K562 (cell line): ENCODE measurements at regions not wholly inside any gene's neighbourhood (a gene's known extent, or its start where the extent isn't known, plus 50 kb on each side); places are given as distances from the start of the nearest gene placed in this dataset.
A peak's percentile ranks its signal among the peaks of the same experiment; 100 is the strongest.

Experiments used
- DACH1 ChIP-seq: fragments of 450-650 bp; IDR thresholded peaks from 2 replicates; pipeline ENCODE4 v1.6.1; 2018; ENCODE audit not compliant: partially characterized antibody
- EHMT2 ChIP-seq: fragments of 450-650 bp; IDR thresholded peaks from 2 replicates; pipeline ENCODE4 v1.6.1; 2018; ENCODE audit warnings: antibody characterized with exemption
- MED1 ChIP-seq: sonication (generic); formaldehyde crosslinking; IDR thresholded peaks from 2 replicates; pipeline ENCODE4 v1.8.1; 2023; ENCODE audit warnings: missing genetic modification reagents, borderline replicate concordance
- MYC ChIP-seq, 2 experiments: fragments of 250-450 bp in 1 of 2; sonication (Bioruptor Pico) in 1 of 2; IDR thresholded peaks; 2 replicates each; pipeline versions ENCODE4 v1.5.1 to v1.6.1; 2012 to 2021; ENCODE audit warnings: low read depth in 2 of 2, borderline replicate concordance in 1 of 2, improper control_type of control experiment in 1 of 2, low read length in 1 of 2, mild to moderate bottlenecking in 1 of 2, moderate library complexity in 1 of 2
- PHTF2 ChIP-seq: fragments of 250-450 bp; sonication (Bioruptor Pico); IDR thresholded peaks from 2 replicates; pipeline ENCODE4 v1.5.0; 2021; ENCODE audit warnings: mild to moderate bottlenecking
- PPARD ChIP-seq: fragments of 250-450 bp; sonication (Bioruptor Pico); IDR thresholded peaks from 2 replicates; pipeline ENCODE4 v1.8.0; 2022; ENCODE audit warnings: inconsistent platforms, mild to moderate bottlenecking, moderate library complexity
- RNF2 ChIP-seq: sonication (generic); IDR thresholded peaks from 2 replicates; pipeline ENCODE4 v1.6.1; 2016
- SREBF1 ChIP-seq: fragments of 150-350 bp; IDR thresholded peaks from 2 replicates; pipeline ENCODE4 v1.6.1; 2014; ENCODE audit warnings: antibody characterized with exemption, low read depth, low read length, borderline replicate concordance
- SRF ChIP-seq, 2 experiments: fragments of 250-450, 450-650 bp in 1 of 2; sonication (Bioruptor Pico) in 1 of 2; sonication (generic) in 1 of 2; formaldehyde crosslinking; IDR thresholded peaks; 2 replicates each; pipeline versions ENCODE4 v1.5.0 to v1.5.1; 2020 to 2022; ENCODE audit warnings: mild to moderate bottlenecking in 1 of 2, missing genetic modification reagents in 1 of 2
- TOE1 ChIP-seq, 2 experiments: fragments of 450-650 bp in 1 of 2; sonication (generic) in 1 of 2; formaldehyde crosslinking in 1 of 2; IDR thresholded peaks; 2 replicates each; pipeline versions ENCODE4 v1.7.1 to v1.8.0; 2016 to 2022; ENCODE audit warnings: borderline replicate concordance in 2 of 2, mild to moderate bottlenecking in 2 of 2, antibody characterized with exemption in 1 of 2, inconsistent platforms in 1 of 2, low read depth in 1 of 2, missing genetic modification reagents in 1 of 2, moderate library complexity in 1 of 2
- USF1 ChIP-seq: sonication (generic); formaldehyde crosslinking; IDR thresholded peaks from 2 replicates; pipeline ENCODE4 v1.9.0; 2022; ENCODE audit warnings: mild to moderate bottlenecking, missing genetic modification reagents
- ZFX ChIP-seq: sonication (generic); formaldehyde crosslinking; IDR thresholded peaks from 2 replicates; pipeline ENCODE4 v1.8.0; 2022; ENCODE audit warnings: mild to moderate bottlenecking, missing genetic modification reagents, moderate library complexity
- ZNF561 ChIP-seq: fragments of 450-650 bp; formaldehyde crosslinking; conservative IDR thresholded peaks from 2 replicates; pipeline ENCODE4 v1.4.0; 2020; ENCODE audit warnings: mild to moderate bottlenecking, moderate library complexity
- TF ChIP-seq, protein P1 (sequence below): IDR thresholded peaks from 2 replicates; pipeline ENCODE4 v1.6.1; 2011; ENCODE audit warnings: borderline replicate concordance, low read depth, mild to moderate bottlenecking, moderate library complexity, low read length; ENCODE audit not compliant: insufficient read depth, poor library complexity, severe bottlenecking
- TF ChIP-seq, protein P2 (sequence below): sonication (generic); formaldehyde crosslinking; IDR thresholded peaks from 2 replicates; pipeline ENCODE4 v1.8.1; 2023; ENCODE audit warnings: mild to moderate bottlenecking, missing genetic modification reagents, moderate library complexity
- TF ChIP-seq, protein P3 (sequence below): fragments of 450-650 bp; formaldehyde crosslinking; IDR thresholded peaks from 2 replicates; pipeline ENCODE4 v1.4.0; 2020; ENCODE audit warnings: mild to moderate bottlenecking, moderate library complexity
- TF ChIP-seq, protein P4 (sequence below): IDR thresholded peaks from 3 replicates; pipeline ENCODE4 v1.6.1; 2011; ENCODE audit warnings: borderline replicate concordance, mild to moderate bottlenecking, moderate library complexity; ENCODE audit not compliant: insufficient read length; ENCODE audit errors: extremely low read depth

GRCh38 chr6:27672113-27672799, 199.4 kb upstream of the ZNF184 start (continued):
- TF ChIP-seq, protein P1, sequence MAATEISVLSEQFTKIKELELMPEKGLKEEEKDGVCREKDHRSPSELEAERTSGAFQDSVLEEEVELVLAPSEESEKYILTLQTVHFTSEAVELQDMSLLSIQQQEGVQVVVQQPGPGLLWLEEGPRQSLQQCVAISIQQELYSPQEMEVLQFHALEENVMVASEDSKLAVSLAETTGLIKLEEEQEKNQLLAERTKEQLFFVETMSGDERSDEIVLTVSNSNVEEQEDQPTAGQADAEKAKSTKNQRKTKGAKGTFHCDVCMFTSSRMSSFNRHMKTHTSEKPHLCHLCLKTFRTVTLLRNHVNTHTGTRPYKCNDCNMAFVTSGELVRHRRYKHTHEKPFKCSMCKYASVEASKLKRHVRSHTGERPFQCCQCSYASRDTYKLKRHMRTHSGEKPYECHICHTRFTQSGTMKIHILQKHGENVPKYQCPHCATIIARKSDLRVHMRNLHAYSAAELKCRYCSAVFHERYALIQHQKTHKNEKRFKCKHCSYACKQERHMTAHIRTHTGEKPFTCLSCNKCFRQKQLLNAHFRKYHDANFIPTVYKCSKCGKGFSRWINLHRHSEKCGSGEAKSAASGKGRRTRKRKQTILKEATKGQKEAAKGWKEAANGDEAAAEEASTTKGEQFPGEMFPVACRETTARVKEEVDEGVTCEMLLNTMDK = no peak
- TF ChIP-seq, protein P2, sequence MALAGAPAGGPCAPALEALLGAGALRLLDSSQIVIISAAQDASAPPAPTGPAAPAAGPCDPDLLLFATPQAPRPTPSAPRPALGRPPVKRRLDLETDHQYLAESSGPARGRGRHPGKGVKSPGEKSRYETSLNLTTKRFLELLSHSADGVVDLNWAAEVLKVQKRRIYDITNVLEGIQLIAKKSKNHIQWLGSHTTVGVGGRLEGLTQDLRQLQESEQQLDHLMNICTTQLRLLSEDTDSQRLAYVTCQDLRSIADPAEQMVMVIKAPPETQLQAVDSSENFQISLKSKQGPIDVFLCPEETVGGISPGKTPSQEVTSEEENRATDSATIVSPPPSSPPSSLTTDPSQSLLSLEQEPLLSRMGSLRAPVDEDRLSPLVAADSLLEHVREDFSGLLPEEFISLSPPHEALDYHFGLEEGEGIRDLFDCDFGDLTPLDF = peak; percentile 60; the same call in 1 of the 2 replicates
- no peak; a peak in 1 of 4 replicates for TF ChIP-seq SRF (CRISPR knock-in tag; IDR thresholded peaks at IDR 0.05)
- TF ChIP-seq SREBF1 = no peak
- TF ChIP-seq MED1 (CRISPR knock-in tag) = no peak
- peak; percentile 70 for TF ChIP-seq DACH1
- no peak for TF ChIP-seq ZNF561 (CRISPR knock-in tag)
- peak; percentile 59 for TF ChIP-seq MYC (IDR thresholded peaks at IDR 0.05; ENCODE audit: low read depth, low read length)
- no peak for TF ChIP-seq MYC (CRISPR knock-in tag; IDR thresholded peaks at IDR 0.05; ENCODE audit: borderline replicate concordance, low read depth)
- no peak for TF ChIP-seq PPARD
- TF ChIP-seq USF1 (CRISPR knock-in tag) = no peak
- peak; percentile 3; the same call in 1 of the 2 replicates for TF ChIP-seq PHTF2 (CRISPR knock-in tag)
- TF ChIP-seq, protein P3, sequence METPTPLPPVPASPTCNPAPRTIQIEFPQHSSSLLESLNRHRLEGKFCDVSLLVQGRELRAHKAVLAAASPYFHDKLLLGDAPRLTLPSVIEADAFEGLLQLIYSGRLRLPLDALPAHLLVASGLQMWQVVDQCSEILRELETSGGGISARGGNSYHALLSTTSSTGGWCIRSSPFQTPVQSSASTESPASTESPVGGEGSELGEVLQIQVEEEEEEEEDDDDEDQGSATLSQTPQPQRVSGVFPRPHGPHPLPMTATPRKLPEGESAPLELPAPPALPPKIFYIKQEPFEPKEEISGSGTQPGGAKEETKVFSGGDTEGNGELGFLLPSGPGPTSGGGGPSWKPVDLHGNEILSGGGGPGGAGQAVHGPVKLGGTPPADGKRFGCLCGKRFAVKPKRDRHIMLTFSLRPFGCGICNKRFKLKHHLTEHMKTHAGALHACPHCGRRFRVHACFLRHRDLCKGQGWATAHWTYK = 0 out of 2 replicates have a peak, but pooled peaks have one; percentile 59
- no peak for TF ChIP-seq EHMT2
- TF ChIP-seq, protein P4, sequence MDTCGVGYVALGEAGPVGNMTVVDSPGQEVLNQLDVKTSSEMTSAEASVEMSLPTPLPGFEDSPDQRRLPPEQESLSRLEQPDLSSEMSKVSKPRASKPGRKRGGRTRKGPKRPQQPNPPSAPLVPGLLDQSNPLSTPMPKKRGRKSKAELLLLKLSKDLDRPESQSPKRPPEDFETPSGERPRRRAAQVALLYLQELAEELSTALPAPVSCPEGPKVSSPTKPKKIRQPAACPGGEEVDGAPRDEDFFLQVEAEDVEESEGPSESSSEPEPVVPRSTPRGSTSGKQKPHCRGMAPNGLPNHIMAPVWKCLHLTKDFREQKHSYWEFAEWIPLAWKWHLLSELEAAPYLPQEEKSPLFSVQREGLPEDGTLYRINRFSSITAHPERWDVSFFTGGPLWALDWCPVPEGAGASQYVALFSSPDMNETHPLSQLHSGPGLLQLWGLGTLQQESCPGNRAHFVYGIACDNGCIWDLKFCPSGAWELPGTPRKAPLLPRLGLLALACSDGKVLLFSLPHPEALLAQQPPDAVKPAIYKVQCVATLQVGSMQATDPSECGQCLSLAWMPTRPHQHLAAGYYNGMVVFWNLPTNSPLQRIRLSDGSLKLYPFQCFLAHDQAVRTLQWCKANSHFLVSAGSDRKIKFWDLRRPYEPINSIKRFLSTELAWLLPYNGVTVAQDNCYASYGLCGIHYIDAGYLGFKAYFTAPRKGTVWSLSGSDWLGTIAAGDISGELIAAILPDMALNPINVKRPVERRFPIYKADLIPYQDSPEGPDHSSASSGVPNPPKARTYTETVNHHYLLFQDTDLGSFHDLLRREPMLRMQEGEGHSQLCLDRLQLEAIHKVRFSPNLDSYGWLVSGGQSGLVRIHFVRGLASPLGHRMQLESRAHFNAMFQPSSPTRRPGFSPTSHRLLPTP = peak; percentile 99
- TF ChIP-seq RNF2 = peak; percentile 48; the same call in 1 of the 2 replicates
- TF ChIP-seq ZFX (CRISPR knock-in tag) = peak; percentile 26; the same call in 1 of the 2 replicates
- TF ChIP-seq TOE1 (IDR thresholded peaks at IDR 0.05; ENCODE audit: borderline replicate concordance) = peak; percentile 59
- no peak for TF ChIP-seq TOE1 (CRISPR knock-in tag; IDR thresholded peaks at IDR 0.05; ENCODE audit: borderline replicate concordance, low read depth)
